Left ventricle myocardium inferior (tissue), 1 donor: ENCODE measurements at regions not wholly inside any gene's neighbourhood (a gene's known extent, or its start where the extent isn't known, plus 50 kb on each side); places are given as distances from the start of the nearest gene placed in this dataset.

ENCODE experiments used
- DNase-seq: peaks from one replicate; pipeline ENCODE4 v3.0.0-alpha.2; 2020
- H3K27ac ChIP-seq: fragments of 200-600 bp; replicated peaks from 2 replicates; pipeline ENCODE4 v1.8.0; 2021
- H3K27me3 ChIP-seq: fragments of 200-600 bp; 2 replicates; pipeline ENCODE4 v1.8.0; 2021; ENCODE audit warnings: low read depth
- H3K36me3 ChIP-seq: fragments of 200-600 bp; 2 replicates; pipeline ENCODE4 v1.8.0; 2021
- H3K4me1 ChIP-seq: fragments of 200-600 bp; 2 replicates; pipeline ENCODE4 v1.8.0; 2021
- H3K4me3 ChIP-seq: fragments of 200-600 bp; 2 replicates; pipeline ENCODE4 v1.8.0; 2021; ENCODE audit warnings: mild to moderate bottlenecking, moderate library complexity
- H3K9me3 ChIP-seq: fragments of 200-600 bp; replicated peaks from 2 replicates; pipeline ENCODE4 v1.8.0; 2021
- intact Hi-C: fragments of 100-400 bp; cut with micrococcal nuclease; formaldehyde crosslinking; loops from one replicate; pipeline ENCODE4 v1.11.0; 2022
- TF ChIP-seq, protein P1 (sequence below): fragments of 200-600 bp; IDR thresholded peaks from 2 replicates; pipeline ENCODE4 v1.8.0; 2021; ENCODE audit warnings: antibody characterized with exemption, mild to moderate bottlenecking, borderline replicate concordance
- donor health status: DM: no; HTN: yes; CAD: no; lungs with severe emphysema.

DNA sequence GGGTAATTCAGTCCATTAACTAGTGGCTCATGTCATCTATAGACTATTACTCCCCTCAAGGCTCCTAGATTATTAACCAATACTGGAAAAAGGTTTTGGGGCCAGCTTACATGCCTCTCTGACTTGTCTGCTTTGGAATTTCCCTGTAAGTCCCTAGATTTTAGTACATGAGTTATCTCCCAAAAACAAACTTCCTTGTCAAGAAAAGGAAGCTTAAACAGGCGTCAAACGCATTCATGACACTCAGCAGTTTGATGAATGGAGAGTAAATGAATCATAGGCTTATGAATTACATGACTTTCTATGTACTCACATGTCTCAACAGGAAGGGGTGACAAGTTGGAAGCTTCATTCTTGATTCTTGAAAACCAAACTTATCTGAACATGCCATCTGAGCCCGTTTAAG lies 70.8 kb downstream of the BLID start:
- Histone ChIP-seq H3K27ac (no peak overlapping the region), H3K4me1 (peaks cover 4% of the 10 kb centered on the region), H3K4me3 (no peak overlapping the region), H3K36me3 (no peaks in the 10 kb centered on the region), H3K9me3 (no peaks in the 10 kb centered on the region), H3K27me3 (no peaks in the 10 kb centered on the region)
- no peak for DNase-seq
- intact Hi-C loops: no loop called here
- TF ChIP-seq, protein P1, sequence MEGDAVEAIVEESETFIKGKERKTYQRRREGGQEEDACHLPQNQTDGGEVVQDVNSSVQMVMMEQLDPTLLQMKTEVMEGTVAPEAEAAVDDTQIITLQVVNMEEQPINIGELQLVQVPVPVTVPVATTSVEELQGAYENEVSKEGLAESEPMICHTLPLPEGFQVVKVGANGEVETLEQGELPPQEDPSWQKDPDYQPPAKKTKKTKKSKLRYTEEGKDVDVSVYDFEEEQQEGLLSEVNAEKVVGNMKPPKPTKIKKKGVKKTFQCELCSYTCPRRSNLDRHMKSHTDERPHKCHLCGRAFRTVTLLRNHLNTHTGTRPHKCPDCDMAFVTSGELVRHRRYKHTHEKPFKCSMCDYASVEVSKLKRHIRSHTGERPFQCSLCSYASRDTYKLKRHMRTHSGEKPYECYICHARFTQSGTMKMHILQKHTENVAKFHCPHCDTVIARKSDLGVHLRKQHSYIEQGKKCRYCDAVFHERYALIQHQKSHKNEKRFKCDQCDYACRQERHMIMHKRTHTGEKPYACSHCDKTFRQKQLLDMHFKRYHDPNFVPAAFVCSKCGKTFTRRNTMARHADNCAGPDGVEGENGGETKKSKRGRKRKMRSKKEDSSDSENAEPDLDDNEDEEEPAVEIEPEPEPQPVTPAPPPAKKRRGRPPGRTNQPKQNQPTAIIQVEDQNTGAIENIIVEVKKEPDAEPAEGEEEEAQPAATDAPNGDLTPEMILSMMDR: no peak

DNA sequence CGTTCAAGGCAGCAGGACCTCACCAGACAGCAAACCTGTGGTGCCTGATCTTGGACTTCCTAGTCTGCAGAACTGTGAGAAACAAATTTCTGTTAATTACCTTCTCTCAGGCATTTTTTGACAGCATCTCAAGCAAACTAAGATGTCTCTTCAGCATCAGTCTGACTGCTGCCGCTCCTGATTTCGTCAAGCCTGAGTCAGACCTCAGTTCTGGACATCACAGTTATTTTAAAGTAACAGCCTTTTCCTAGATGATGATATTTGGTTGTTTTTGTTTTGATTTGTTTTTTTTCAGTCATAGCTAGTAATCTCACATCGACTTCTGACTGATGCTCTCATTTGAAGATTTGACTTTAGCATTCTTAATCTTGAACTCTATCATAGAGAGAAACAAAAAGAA lies 71.9 kb downstream of the BLID start:
- H3K4me1 ChIP-seq: peaks cover 4% of the 10 kb centered on the region
- H3K9me3 ChIP-seq: no peaks in the 10 kb centered on the region
- H3K27me3 ChIP-seq: no peaks in the 10 kb centered on the region
- no peak for DNase-seq
- intact Hi-C loops: no loop called here
- TF ChIP-seq, protein P1: no peak
- no peaks in the 10 kb centered on the region for H3K36me3 ChIP-seq
- H3K4me3 ChIP-seq: no peak overlapping the region
- no peak overlapping the region for H3K27ac ChIP-seq

DNA sequence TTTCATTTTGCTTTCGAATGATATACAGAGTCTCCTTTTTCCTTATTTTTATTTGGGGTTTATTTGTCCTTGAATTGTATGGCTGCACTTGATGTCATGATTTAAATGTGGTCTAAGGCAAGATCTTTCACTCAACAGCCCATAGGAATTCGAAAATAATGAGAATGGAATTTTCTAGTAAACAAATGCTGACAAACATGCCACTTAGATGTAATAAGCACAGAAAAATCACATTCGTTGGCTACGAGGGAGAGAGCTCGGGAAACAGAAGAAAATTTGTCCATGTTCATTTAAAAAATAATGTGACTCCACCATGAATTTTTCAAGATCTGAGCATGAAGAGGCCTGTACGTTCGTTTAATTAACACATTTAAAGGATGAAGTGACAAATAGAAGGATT lies 73.0 kb downstream of the BLID start:
- Histone ChIP-seq H3K27ac (no peak overlapping the region), H3K9me3 (no peaks in the 10 kb centered on the region), H3K4me1 (peaks cover 4% of the 10 kb centered on the region), H3K27me3 (no peaks in the 10 kb centered on the region), H3K4me3 (no peak overlapping the region), H3K36me3 (no peaks in the 10 kb centered on the region)
- DNase-seq: no peak
- TF ChIP-seq, protein P1: no peak
- intact Hi-C loops: no loop called here

DNA sequence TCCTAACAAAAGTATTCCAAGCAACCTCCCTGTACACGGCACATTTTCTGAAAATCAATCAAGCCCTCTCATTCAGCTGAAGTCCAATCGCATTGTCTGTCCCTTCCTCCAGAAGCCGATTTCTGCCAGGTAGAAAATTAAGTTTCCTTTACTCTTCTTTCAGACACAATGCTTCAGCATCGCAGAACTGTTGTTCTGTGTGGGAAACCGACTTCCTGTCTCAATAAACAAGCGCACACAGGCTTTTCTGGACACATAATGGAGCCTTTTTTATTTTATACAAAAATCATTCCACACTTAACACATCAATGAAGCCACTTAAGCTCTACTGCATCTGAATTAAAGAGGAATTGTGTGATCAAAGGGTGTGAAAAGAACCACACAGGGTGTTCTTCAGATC lies 75.6 kb downstream of the BLID start:
- Histone ChIP-seq H3K4me1 (peaks cover 15% of the 10 kb centered on the region), H3K9me3 (no peaks in the 10 kb centered on the region), H3K27ac (no peak overlapping the region), H3K36me3 (no peaks in the 10 kb centered on the region), H3K27me3 (no peaks in the 10 kb centered on the region), H3K4me3 (no peak overlapping the region)
- TF ChIP-seq, protein P1: no peak
- intact Hi-C loops: no loop called here
- DNase-seq: no peak

DNA sequence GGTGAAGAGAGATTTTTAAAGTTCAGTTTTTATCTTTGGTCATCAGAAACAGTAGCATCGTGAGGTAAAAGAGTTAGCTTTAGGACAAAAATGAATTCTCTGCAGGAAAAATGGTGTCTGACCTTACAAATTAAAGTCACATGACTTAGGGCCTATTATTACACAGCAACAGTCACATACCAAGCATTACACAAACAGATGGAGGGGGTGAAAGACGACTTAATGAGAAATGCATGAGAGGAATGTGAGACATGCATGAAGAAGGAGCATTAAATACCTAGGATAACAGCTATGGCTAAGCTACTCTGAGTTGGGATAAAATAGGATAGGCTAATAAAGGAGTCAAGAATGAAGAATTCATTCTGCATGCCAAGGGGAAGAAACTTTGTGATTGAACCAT lies 77.5 kb downstream of the BLID start:
- intact Hi-C loops: no loop called here
- H3K36me3 ChIP-seq: no peaks in the 10 kb centered on the region
- TF ChIP-seq, protein P1: no peak

DNA sequence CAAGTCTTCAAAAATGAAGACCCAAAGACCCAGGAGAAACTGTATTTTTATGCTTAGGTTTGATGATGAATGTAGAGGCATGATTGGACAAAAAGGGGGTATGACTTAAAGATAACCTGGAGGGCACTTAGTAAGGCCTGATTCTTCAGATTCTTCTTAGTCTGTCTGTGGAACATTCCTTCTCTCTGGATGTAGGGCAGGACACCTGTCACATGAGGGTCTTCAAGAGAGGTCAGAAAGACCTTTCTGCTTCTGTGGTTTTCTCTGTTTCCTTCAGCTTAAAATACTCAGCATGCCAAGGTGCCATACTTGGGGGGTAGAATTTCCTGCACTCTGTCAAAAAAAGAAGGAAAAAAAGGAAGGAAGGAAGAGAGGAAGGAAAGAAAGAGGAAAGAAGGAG lies 78.1 kb downstream of the BLID start:
- peaks cover 25% of the 10 kb centered on the region for H3K4me1 ChIP-seq
- no peak for DNase-seq
- TF ChIP-seq, protein P1: no peak
- intact Hi-C loops: no loop called here
- no peak overlapping the region for H3K27ac ChIP-seq
- H3K4me3 ChIP-seq: no peak overlapping the region
- H3K9me3 ChIP-seq: no peaks in the 10 kb centered on the region
- no peaks in the 10 kb centered on the region for H3K27me3 ChIP-seq
- H3K36me3 ChIP-seq: no peaks in the 10 kb centered on the region

More for the DNA sequence above, 77.5 kb downstream of the BLID start:
- Histone ChIP-seq H3K4me3 (no peak overlapping the region), H3K9me3 (no peaks in the 10 kb centered on the region), H3K27me3 (no peaks in the 10 kb centered on the region), H3K27ac (no peak overlapping the region), H3K4me1 (peaks cover 21% of the 10 kb centered on the region)
- DNase-seq: no peak
